ENCODE measurements at regions not wholly inside any gene's neighbourhood (a gene's known extent, or its start where the extent isn't known, plus 50 kb on each side); places are given as distances from the start of the nearest gene placed in this dataset.
A peak's percentile ranks its signal among the peaks of the same experiment; 100 is the strongest.
"Not testable (repeated sequence)": the region's sequence is repeated elsewhere in the genome, so short reads cannot be mapped to it uniquely, and the experiment has no call there.

DNA sequence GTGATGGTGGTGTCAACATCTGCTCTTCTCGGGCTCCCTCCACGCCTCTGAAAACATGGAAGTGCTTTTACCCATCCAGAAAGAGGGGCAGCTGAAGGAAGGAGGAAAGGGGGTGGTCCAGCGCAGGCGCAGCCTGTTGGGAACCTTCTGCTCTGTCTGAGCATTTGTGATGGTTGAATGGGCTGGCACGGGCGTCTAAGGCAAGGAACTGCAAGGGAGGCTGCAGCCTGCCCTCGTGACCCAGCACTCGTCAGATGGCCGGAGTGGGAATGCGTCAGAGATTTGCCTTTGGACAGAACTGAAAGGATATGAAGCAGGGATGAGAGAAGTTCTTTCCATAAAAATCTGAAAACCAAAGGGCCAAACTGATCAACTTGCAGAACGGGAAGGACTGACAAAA lies 62.3 kb upstream of the PLGLB2 start:
- H3K4me1 Mint-ChIP-seq; H3K9ac ChIP-seq (ENCODE audit: low read length); H3K4me1 ChIP-seq (ENCODE audit: control insufficient read depth in 2 of 2, insufficient read depth in 2 of 2, low read length in 2 of 2); POLR2A ChIA-PET; H3K9me3 Mint-ChIP-seq (ENCODE audit: insufficient read depth); H2AFZ ChIP-seq (ENCODE audit: insufficient read depth, low read depth, low read length, poor library complexity, severe bottlenecking); H3K27me3 ChIP-seq (replicated peaks in 1 of 4; ENCODE audit: control extremely low read depth in 1 of 4, control insufficient read depth in 3 of 4, insufficient read depth in 4 of 4, low read length in 3 of 4); H3K27ac ChIP-seq (ENCODE audit: low read length in 2 of 2); DNase-seq; H3K27me3 Mint-ChIP-seq; H3K4me3 ChIP-seq (ENCODE audit: control extremely low read depth in 1 of 5, extremely low read depth in 1 of 5, insufficient read depth in 1 of 5, low read depth in 2 of 5, low read length in 4 of 5); H3K36me3 ChIP-seq (replicated peaks in 1 of 2; ENCODE audit: control extremely low read depth in 1 of 2, control insufficient read depth in 1 of 2, extremely low read depth in 1 of 2, insufficient read depth in 2 of 2, low read length in 1 of 2); H3K4me2 ChIP-seq (replicated peaks; ENCODE audit: low read depth, low read length, poor library complexity, severe bottlenecking); H3K9me3 ChIP-seq (ENCODE audit: control extremely low read depth in 1 of 3, control insufficient read depth in 2 of 3, insufficient read depth in 1 of 3, low read length in 2 of 3); CTCF ChIA-PET; H3K4me3 Mint-ChIP-seq; intact Hi-C loops (cut with micrococcal nuclease); H4K20me1 ChIP-seq (ENCODE audit: control insufficient read depth, insufficient read depth, low read length, poor library complexity, severe bottlenecking); H3K27ac Mint-ChIP-seq; H3K79me2 ChIP-seq (ENCODE audit: control insufficient read depth, insufficient read depth, low read length); ATAC-seq (ENCODE audit: low read depth): not testable (repeated sequence)
- WGBS (ENCODE audit: insufficient coverage): 100% methylated on average over 4 of the region's 11 CpGs

DNA sequence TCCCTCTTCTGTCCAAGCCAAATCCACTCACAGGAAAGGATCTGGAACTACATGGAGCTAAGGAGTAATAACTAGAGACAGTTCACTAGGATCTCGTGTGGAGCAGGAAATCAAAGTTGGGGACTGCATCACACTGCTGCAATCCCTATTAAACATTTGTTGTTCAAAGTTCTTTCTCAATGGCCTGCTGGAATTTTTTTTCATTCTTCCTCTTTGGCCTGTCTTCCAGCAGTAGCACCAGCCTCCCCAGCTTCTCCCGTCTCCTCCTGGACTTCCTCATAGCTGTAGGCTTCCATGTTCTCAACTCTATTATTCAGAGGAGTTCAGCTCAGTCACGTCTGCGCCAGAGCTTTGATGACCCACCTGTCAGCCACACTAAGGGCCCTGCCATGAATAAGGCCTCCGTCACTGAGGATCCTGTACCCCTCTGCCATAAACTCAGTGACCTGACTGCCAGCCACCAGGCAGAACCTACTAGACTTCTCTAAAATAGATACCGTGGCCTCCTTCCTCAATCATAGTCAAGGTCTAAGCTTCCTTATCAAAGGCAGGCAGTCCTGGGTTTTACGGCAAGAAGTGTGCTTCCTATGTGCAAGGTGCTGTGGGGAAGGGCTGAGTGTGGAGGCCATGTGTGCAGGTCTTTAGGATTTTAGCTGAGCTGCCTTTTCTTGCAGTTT lies 60.9 kb upstream of the PLGLB2 start:
- H3K4me2 ChIP-seq (replicated peaks; ENCODE audit: low read depth, low read length, poor library complexity, severe bottlenecking); DNase-seq; H3K27me3 ChIP-seq (replicated peaks in 1 of 4; ENCODE audit: control extremely low read depth in 1 of 4, control insufficient read depth in 3 of 4, insufficient read depth in 4 of 4, low read length in 3 of 4); CTCF ChIA-PET; H2AFZ ChIP-seq (ENCODE audit: insufficient read depth, low read depth, low read length, poor library complexity, severe bottlenecking); H4K20me1 ChIP-seq (ENCODE audit: control insufficient read depth, insufficient read depth, low read length, poor library complexity, severe bottlenecking); POLR2A ChIA-PET; H3K4me1 ChIP-seq (ENCODE audit: control insufficient read depth in 2 of 2, insufficient read depth in 2 of 2, low read length in 2 of 2); H3K79me2 ChIP-seq (ENCODE audit: control insufficient read depth, insufficient read depth, low read length); H3K9ac ChIP-seq (ENCODE audit: low read length); H3K4me3 ChIP-seq (ENCODE audit: control extremely low read depth in 1 of 5, extremely low read depth in 1 of 5, insufficient read depth in 1 of 5, low read depth in 2 of 5, low read length in 4 of 5); intact Hi-C loops (cut with micrococcal nuclease); H3K27me3 Mint-ChIP-seq; H3K9me3 Mint-ChIP-seq (ENCODE audit: insufficient read depth); H3K36me3 ChIP-seq (replicated peaks in 1 of 2; ENCODE audit: control extremely low read depth in 1 of 2, control insufficient read depth in 1 of 2, extremely low read depth in 1 of 2, insufficient read depth in 2 of 2, low read length in 1 of 2); H3K9me3 ChIP-seq (ENCODE audit: control extremely low read depth in 1 of 3, control insufficient read depth in 2 of 3, insufficient read depth in 1 of 3, low read length in 2 of 3); ATAC-seq (ENCODE audit: low read depth); H3K27ac ChIP-seq (ENCODE audit: low read length in 2 of 2); H3K27ac Mint-ChIP-seq; H3K4me3 Mint-ChIP-seq; H3K4me1 Mint-ChIP-seq: not testable (repeated sequence)
- WGBS (ENCODE audit: insufficient coverage): no CpG with 5 or more reads among the region's 7 CpGs

DNA sequence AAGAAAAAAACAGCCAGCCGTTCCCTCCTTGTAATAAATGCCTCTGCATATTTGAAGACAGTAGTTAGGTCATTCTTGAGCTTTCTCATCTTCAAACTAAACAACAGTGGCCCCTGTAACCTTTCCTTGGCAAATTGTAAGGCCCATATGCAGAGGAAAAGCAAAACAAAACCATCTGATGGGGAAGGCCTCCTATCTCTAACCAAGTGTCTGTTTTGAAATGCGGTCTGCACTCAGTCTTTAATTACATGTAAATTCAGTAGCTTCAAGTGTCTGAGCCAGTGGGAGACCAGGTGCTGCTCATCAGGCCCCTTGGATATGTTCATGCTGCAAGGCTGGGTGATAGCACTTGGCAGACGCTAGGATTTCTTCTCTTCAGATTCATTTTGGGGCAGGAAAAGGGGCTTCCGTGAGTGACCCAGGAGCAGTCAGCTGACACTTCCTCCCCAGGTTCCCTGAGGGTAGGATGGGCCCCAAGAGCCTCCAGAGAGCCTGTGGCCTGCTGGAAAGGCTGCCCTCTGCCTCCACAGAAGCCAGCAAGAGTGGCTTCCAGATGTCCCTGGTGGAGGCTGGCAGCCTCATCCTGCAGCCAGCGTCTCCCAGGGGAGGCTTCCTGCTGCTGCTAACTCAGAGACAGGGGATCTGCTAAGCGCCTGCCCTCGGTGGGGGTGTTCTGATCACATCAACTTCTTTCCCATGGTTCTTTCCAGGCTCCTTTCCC lies 60.2 kb upstream of the PLGLB2 start:
- H3K4me3 Mint-ChIP-seq; H3K27me3 Mint-ChIP-seq; H3K4me3 ChIP-seq (ENCODE audit: control extremely low read depth in 1 of 5, extremely low read depth in 1 of 5, insufficient read depth in 1 of 5, low read depth in 2 of 5, low read length in 4 of 5); H3K36me3 ChIP-seq (replicated peaks in 1 of 2; ENCODE audit: control extremely low read depth in 1 of 2, control insufficient read depth in 1 of 2, extremely low read depth in 1 of 2, insufficient read depth in 2 of 2, low read length in 1 of 2); H3K4me1 Mint-ChIP-seq; H3K9ac ChIP-seq (ENCODE audit: low read length); ATAC-seq (ENCODE audit: low read depth); H3K79me2 ChIP-seq (ENCODE audit: control insufficient read depth, insufficient read depth, low read length); CTCF ChIA-PET; H3K27ac Mint-ChIP-seq; H3K9me3 Mint-ChIP-seq (ENCODE audit: insufficient read depth); H3K27me3 ChIP-seq (replicated peaks in 1 of 4; ENCODE audit: control extremely low read depth in 1 of 4, control insufficient read depth in 3 of 4, insufficient read depth in 4 of 4, low read length in 3 of 4); POLR2A ChIA-PET; DNase-seq; intact Hi-C loops (cut with micrococcal nuclease); H3K4me2 ChIP-seq (replicated peaks; ENCODE audit: low read depth, low read length, poor library complexity, severe bottlenecking); H4K20me1 ChIP-seq (ENCODE audit: control insufficient read depth, insufficient read depth, low read length, poor library complexity, severe bottlenecking); H3K27ac ChIP-seq (ENCODE audit: low read length in 2 of 2); H3K4me1 ChIP-seq (ENCODE audit: control insufficient read depth in 2 of 2, insufficient read depth in 2 of 2, low read length in 2 of 2); H3K9me3 ChIP-seq (ENCODE audit: control extremely low read depth in 1 of 3, control insufficient read depth in 2 of 3, insufficient read depth in 1 of 3, low read length in 2 of 3): not testable (repeated sequence)
- peak overlapping the region; percentile 22 for H2AFZ ChIP-seq (ENCODE audit: insufficient read depth, low read depth, low read length, poor library complexity, severe bottlenecking)
- WGBS (ENCODE audit: insufficient coverage): 30% methylated on average over 1 of the region's 7 CpGs

DNA sequence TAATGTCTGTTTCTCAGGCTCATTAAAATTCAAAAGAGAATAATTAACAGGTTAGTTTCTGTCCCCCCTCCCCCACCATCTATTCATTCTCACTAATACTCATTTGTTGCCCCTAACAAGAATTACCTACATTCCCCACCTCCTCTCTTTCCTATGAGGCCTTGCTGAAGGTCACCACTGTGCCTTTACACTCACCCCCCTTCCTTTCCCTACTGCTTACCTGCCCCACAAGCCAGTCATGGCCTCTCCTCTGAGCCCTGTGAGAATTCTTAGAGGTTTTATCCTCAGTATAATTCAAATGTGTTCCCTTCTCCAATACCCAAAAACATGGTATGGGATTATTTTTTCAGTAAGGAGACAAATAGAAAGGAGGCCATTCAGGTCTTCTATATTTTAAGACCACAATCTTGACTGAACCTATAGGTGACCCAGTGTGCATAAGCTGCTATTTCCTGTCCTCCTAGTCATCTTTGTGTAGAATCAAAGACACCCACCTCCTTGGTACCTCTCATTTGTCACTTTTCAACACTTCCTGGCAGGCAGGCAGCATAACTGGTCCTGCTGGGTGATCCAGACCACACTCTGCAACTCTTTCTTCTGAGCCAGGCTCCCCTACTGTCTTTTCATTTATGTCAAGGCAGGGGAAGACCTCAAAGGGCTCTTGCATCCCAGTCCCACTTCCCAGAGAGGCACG lies 55.8 kb upstream of the PLGLB2 start:
- H3K27ac Mint-ChIP-seq; intact Hi-C loops (cut with micrococcal nuclease); H3K9me3 ChIP-seq (ENCODE audit: control extremely low read depth in 1 of 3, control insufficient read depth in 2 of 3, insufficient read depth in 1 of 3, low read length in 2 of 3); H4K20me1 ChIP-seq (ENCODE audit: control insufficient read depth, insufficient read depth, low read length, poor library complexity, severe bottlenecking); H3K4me3 ChIP-seq (ENCODE audit: control extremely low read depth in 1 of 5, extremely low read depth in 1 of 5, insufficient read depth in 1 of 5, low read depth in 2 of 5, low read length in 4 of 5); ATAC-seq (ENCODE audit: low read depth); POLR2A ChIA-PET; H3K27me3 ChIP-seq (replicated peaks in 1 of 4; ENCODE audit: control extremely low read depth in 1 of 4, control insufficient read depth in 3 of 4, insufficient read depth in 4 of 4, low read length in 3 of 4); CTCF ChIA-PET; H3K79me2 ChIP-seq (ENCODE audit: control insufficient read depth, insufficient read depth, low read length); H3K4me1 ChIP-seq (ENCODE audit: control insufficient read depth in 2 of 2, insufficient read depth in 2 of 2, low read length in 2 of 2); H3K36me3 ChIP-seq (replicated peaks in 1 of 2; ENCODE audit: control extremely low read depth in 1 of 2, control insufficient read depth in 1 of 2, extremely low read depth in 1 of 2, insufficient read depth in 2 of 2, low read length in 1 of 2); H3K4me1 Mint-ChIP-seq; H3K9ac ChIP-seq (ENCODE audit: low read length); H3K27me3 Mint-ChIP-seq; H3K9me3 Mint-ChIP-seq (ENCODE audit: insufficient read depth); H3K4me2 ChIP-seq (replicated peaks; ENCODE audit: low read depth, low read length, poor library complexity, severe bottlenecking); H2AFZ ChIP-seq (ENCODE audit: insufficient read depth, low read depth, low read length, poor library complexity, severe bottlenecking); H3K4me3 Mint-ChIP-seq; H3K27ac ChIP-seq (ENCODE audit: low read length in 2 of 2); DNase-seq: not testable (repeated sequence)
- WGBS (ENCODE audit: insufficient coverage): no CpG with 5 or more reads among the region's 1 CpG
